MCF 10A (cell line): ENCODE measurements at regions not wholly inside any gene's neighbourhood (a gene's known extent, or its start where the extent isn't known, plus 50 kb on each side); places are given as distances from the start of the nearest gene placed in this dataset.

Experiments
- BruUV-seq: library from RNA; stranded (reverse); fragments of 400-500 nt; replicated peaks from 2 replicates; lab custom pipeline; 2021; lab: Mats Ljungman, UMichigan
- CTCF ChIA-PET: fragments of 300-600 bp; sonication (Branson Sonifier 250); formaldehyde crosslinking; extraction: SDS; loops from one replicate; lab custom pipeline; 2021; ENCODE audit warnings: antibody characterized with exemption, inconsistent platforms; lab: Yijun Ruan, JAX
- POLR2A ChIA-PET: fragments of 300-600, 350-650 bp; sonication (Branson Sonifier 250); formaldehyde crosslinking; extraction: SDS; loops from one replicate; lab custom pipeline; 2020; ENCODE audit warnings: antibody characterized with exemption, inconsistent platforms; lab: Yijun Ruan, JAX
- DNase-seq: peaks from one replicate; pipeline ENCODE4 v3.0.0-alpha.2; 2018; ENCODE audit not compliant: unreplicated experiment
- H3K27ac Mint-ChIP-seq: one replicate; pipeline ENCODE4 v1.8.0; 2022; ENCODE audit warnings: mild to moderate bottlenecking, low read depth, mixed read lengths; ENCODE audit not compliant: unreplicated experiment
- H3K27me3 Mint-ChIP-seq: one replicate; pipeline ENCODE4 v1.8.0; 2022; ENCODE audit warnings: mixed read lengths; ENCODE audit not compliant: insufficient read depth, unreplicated experiment
- H3K36me3 Mint-ChIP-seq: one replicate; pipeline ENCODE4 v1.8.0; 2022; ENCODE audit warnings: mild to moderate bottlenecking, moderate library complexity, mixed read lengths; ENCODE audit not compliant: insufficient read depth, unreplicated experiment
- H3K4me1 Mint-ChIP-seq: one replicate; pipeline ENCODE4 v1.8.0; 2022; ENCODE audit warnings: mixed read lengths; ENCODE audit not compliant: insufficient read depth, unreplicated experiment
- H3K4me3 Mint-ChIP-seq: one replicate; pipeline ENCODE4 v1.8.0; 2022; ENCODE audit warnings: mild to moderate bottlenecking, moderate library complexity, mixed read lengths; ENCODE audit not compliant: unreplicated experiment
- H3K9me3 Mint-ChIP-seq: one replicate; pipeline ENCODE4 v1.8.0; 2022; ENCODE audit warnings: mixed read lengths; ENCODE audit not compliant: unreplicated experiment
- intact Hi-C: fragments of 100-400 bp; cut with micrococcal nuclease; formaldehyde crosslinking; loops from 2 replicates; pipeline ENCODE4 v1.14.1; 2022
- TF ChIP-seq, protein P1 (sequence below): fragments of 200-600 bp; IDR thresholded peaks from one replicate; pipeline ENCODE4 v1.8.0; 2022; ENCODE audit warnings: antibody characterized with exemption, mild to moderate bottlenecking; ENCODE audit not compliant: unreplicated experiment

DNA sequence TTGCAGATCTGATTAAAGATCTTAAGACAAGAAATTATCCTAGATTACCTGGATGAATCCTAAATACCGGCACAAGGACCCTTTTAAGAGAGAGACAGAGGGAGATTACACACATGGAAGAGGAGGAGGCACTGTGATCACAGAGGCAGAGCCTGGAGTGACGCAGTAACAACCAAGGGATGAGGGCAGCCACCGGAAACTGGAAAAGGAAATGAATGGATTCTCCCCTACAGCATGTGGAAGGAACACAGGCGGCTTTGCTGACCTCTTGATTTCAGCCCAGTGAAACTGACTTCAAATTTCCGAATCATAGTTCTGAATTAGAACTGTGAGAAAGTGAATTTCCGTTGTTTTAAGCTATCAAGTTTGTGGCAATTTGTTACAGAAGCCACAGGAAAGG is 50.2 kb upstream of the IVNS1ABP start:
- TF ChIP-seq, protein P1, sequence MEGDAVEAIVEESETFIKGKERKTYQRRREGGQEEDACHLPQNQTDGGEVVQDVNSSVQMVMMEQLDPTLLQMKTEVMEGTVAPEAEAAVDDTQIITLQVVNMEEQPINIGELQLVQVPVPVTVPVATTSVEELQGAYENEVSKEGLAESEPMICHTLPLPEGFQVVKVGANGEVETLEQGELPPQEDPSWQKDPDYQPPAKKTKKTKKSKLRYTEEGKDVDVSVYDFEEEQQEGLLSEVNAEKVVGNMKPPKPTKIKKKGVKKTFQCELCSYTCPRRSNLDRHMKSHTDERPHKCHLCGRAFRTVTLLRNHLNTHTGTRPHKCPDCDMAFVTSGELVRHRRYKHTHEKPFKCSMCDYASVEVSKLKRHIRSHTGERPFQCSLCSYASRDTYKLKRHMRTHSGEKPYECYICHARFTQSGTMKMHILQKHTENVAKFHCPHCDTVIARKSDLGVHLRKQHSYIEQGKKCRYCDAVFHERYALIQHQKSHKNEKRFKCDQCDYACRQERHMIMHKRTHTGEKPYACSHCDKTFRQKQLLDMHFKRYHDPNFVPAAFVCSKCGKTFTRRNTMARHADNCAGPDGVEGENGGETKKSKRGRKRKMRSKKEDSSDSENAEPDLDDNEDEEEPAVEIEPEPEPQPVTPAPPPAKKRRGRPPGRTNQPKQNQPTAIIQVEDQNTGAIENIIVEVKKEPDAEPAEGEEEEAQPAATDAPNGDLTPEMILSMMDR, result no peak

More for the DNA sequence above, 50.2 kb upstream of the IVNS1ABP start:
- intact Hi-C loops, result loop anchor here (5.0 kb wide), 1 partner anchor 70 kb away; no protein-coding TSS in a partner anchor
- DNase-seq, result no peak
- no peaks in the 10 kb centered on the region for H3K36me3 Mint-ChIP-seq
- ChIA-PET POLR2A (interaction anchor here (0.7 to 2.8 kb wide), 6 partner anchors 11 to 50 kb away, joined by 3 to 24 read pairs (median 6); partner anchors contain the start of gene IVNS1ABP), CTCF (interaction anchor here (0.7 kb wide), 1 partner anchor 811 kb away, joined by 3 read pairs; no protein-coding TSS in a partner anchor)
- H3K27ac Mint-ChIP-seq, result peak overlapping the region; percentile 70
- peaks cover 17% of the 10 kb centered on the region for H3K4me1 Mint-ChIP-seq
- H3K9me3 Mint-ChIP-seq, result peaks cover 5% of the 10 kb centered on the region
- no peak overlapping the region for H3K4me3 Mint-ChIP-seq
- no TSS peak for BruUV-seq
- no peaks in the 10 kb centered on the region for H3K27me3 Mint-ChIP-seq
